ENCODE measurements at regions not wholly inside any gene's neighbourhood (a gene's known extent, or its start where the extent isn't known, plus 50 kb on each side); places are given as distances from the start of the nearest gene placed in this dataset.
"Not testable (repeated sequence)": the region's sequence is repeated elsewhere in the genome, so short reads cannot be mapped to it uniquely, and the experiment has no call there.

DNA sequence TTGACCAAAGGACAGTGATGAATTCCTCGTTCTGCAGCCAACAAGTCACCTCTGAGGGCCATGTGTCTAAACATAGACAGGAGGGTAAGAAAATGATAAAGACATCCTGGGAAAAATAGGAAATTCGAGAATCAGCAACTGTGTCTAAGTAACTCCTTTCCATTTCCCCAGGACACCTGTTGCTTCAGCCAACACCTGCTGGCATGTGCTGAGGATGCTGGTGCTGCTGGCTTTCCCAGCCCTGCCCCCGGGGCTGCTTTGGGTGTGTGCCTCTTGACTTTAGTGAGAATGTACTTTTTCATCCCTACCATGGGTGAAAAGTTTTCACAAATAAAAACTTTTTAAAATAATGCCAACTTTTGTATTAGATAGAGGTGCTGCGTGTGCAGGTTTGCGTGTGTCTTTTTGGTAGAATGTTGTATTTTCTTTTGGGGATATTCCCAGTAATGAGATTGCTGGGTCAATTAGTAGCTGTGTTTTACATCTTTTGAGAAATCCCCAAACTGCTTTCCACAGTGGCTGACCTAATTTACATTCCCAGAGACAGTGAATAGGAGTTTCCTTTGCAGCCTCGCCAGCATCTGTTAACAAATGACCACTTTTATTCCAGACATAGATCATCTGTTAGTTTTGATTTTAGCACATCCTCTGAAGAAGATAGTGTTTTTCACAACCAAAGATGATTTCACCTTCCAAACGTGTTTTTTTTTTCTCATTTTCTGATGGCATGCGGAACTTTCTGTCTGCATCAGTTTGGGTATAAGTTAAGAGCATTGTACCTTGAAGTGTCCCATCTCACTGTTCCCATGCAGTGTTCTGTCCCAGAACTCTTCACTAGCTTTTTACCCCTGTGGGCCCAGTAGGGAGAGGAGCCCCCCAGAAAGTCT lies 104.2 kb upstream of the ACBD5 start:
- BruUV-seq (replicated peaks): no TSS peak
- POLR2A ChIA-PET: no interaction called here
- intact Hi-C loops (cut with micrococcal nuclease; ENCODE audit: unreplicated experiment): no loop called here

GRCh38 chr10:27341001-27341400 lies 100.4 kb upstream of the ACBD5 start:
- no peaks in the 10 kb centered on the region for H3K36me3 ChIP-seq (ENCODE audit: control insufficient read depth, insufficient read depth, low read length)
- ChIA-PET POLR2A (no interaction called here), CTCF (no interaction called here)
- in situ Hi-C loops (cut with HindIII; ENCODE audit: low pct_unique_long_range_greater_than_20kb, low sequenced_read_pairs): no loop called here
- H3K9me3 ChIP-seq (ENCODE audit: control insufficient read depth, insufficient read depth, low read depth, low read length): no peaks in the 10 kb centered on the region
- BruUV-seq (replicated peaks): no TSS peak
- H3K4me1 ChIP-seq (ENCODE audit: control insufficient read depth, insufficient read depth, low read length): no peaks in the 10 kb centered on the region
- TF ChIP-seq, protein P1, sequence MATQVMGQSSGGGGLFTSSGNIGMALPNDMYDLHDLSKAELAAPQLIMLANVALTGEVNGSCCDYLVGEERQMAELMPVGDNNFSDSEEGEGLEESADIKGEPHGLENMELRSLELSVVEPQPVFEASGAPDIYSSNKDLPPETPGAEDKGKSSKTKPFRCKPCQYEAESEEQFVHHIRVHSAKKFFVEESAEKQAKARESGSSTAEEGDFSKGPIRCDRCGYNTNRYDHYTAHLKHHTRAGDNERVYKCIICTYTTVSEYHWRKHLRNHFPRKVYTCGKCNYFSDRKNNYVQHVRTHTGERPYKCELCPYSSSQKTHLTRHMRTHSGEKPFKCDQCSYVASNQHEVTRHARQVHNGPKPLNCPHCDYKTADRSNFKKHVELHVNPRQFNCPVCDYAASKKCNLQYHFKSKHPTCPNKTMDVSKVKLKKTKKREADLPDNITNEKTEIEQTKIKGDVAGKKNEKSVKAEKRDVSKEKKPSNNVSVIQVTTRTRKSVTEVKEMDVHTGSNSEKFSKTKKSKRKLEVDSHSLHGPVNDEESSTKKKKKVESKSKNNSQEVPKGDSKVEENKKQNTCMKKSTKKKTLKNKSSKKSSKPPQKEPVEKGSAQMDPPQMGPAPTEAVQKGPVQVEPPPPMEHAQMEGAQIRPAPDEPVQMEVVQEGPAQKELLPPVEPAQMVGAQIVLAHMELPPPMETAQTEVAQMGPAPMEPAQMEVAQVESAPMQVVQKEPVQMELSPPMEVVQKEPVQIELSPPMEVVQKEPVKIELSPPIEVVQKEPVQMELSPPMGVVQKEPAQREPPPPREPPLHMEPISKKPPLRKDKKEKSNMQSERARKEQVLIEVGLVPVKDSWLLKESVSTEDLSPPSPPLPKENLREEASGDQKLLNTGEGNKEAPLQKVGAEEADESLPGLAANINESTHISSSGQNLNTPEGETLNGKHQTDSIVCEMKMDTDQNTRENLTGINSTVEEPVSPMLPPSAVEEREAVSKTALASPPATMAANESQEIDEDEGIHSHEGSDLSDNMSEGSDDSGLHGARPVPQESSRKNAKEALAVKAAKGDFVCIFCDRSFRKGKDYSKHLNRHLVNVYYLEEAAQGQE (IDR thresholded peaks at IDR 0.05; ENCODE audit: insufficient read depth in 1 of 2, low read depth in 2 of 2, low read length in 1 of 2): no peak
- TF ChIP-seq CTCF (IDR thresholded peaks at IDR 0.05) (no peak), TCF7L2 (IDR thresholded peaks at IDR 0.05; ENCODE audit: low read depth, low read length) (no peak), SIN3A (IDR thresholded peaks at IDR 0.05; ENCODE audit: borderline replicate concordance, insufficient read depth, low read depth, low read length) (no peak), POLR2AphosphoS5 (IDR thresholded peaks at IDR 0.05; ENCODE audit: low read depth, low read length) (no peak)
- ATAC-seq: no peak
- intact Hi-C loops (cut with micrococcal nuclease; ENCODE audit: unreplicated experiment): no loop called here
- no peak overlapping the region for H3K27ac ChIP-seq (ENCODE audit: low read length)
- no peaks in the 10 kb centered on the region for H3K27me3 ChIP-seq (ENCODE audit: control insufficient read depth, insufficient read depth, low read length)
- DNase-seq (ENCODE audit: low read depth, low spot score): no peak
- H3K4me3 ChIP-seq (ENCODE audit: low read depth in 2 of 2, low read length in 2 of 2): no peak overlapping the region

More for the DNA sequence above, 104.2 kb upstream of the ACBD5 start:
- H3K4me1 ChIP-seq (ENCODE audit: control insufficient read depth, insufficient read depth, low read length): no peaks in the 10 kb centered on the region
- in situ Hi-C loops (cut with HindIII; ENCODE audit: low pct_unique_long_range_greater_than_20kb, low sequenced_read_pairs): no loop called here
- no peak overlapping the region for H3K4me3 ChIP-seq (ENCODE audit: low read depth in 2 of 2, low read length in 2 of 2)
- DNase-seq (ENCODE audit: low read depth, low spot score) (no peak), ATAC-seq (no peak)
- CTCF ChIA-PET: no interaction called here
- H3K36me3 ChIP-seq (ENCODE audit: control insufficient read depth, insufficient read depth, low read length): no peaks in the 10 kb centered on the region
- no peaks in the 10 kb centered on the region for H3K27me3 ChIP-seq (ENCODE audit: control insufficient read depth, insufficient read depth, low read length)
- H3K27ac ChIP-seq (ENCODE audit: low read length): no peak overlapping the region
- no peaks in the 10 kb centered on the region for H3K9me3 ChIP-seq (ENCODE audit: control insufficient read depth, insufficient read depth, low read depth, low read length)
- no peak for TF ChIP-seq SIN3A (IDR thresholded peaks at IDR 0.05; ENCODE audit: borderline replicate concordance, insufficient read depth, low read depth, low read length)
- TF ChIP-seq, protein P1 (IDR thresholded peaks at IDR 0.05; ENCODE audit: insufficient read depth in 1 of 2, low read depth in 2 of 2, low read length in 1 of 2): no peak
- no peak for TF ChIP-seq TCF7L2 (IDR thresholded peaks at IDR 0.05; ENCODE audit: low read depth, low read length)
- no peak for TF ChIP-seq CTCF (IDR thresholded peaks at IDR 0.05)
- TF ChIP-seq POLR2AphosphoS5 (IDR thresholded peaks at IDR 0.05; ENCODE audit: low read depth, low read length): no peak

GRCh38 chr10:27335246-27335645 lies 94.6 kb upstream of the ACBD5 start:
- H3K27me3 ChIP-seq (ENCODE audit: control insufficient read depth, insufficient read depth, low read length); H3K27ac ChIP-seq (ENCODE audit: low read length); intact Hi-C loops (cut with micrococcal nuclease; ENCODE audit: unreplicated experiment); in situ Hi-C loops (cut with HindIII; ENCODE audit: low pct_unique_long_range_greater_than_20kb, low sequenced_read_pairs); ATAC-seq; BruUV-seq (replicated peaks); H3K4me3 ChIP-seq (ENCODE audit: low read depth in 2 of 2, low read length in 2 of 2); H3K9me3 ChIP-seq (ENCODE audit: control insufficient read depth, insufficient read depth, low read depth, low read length); CTCF ChIA-PET; H3K36me3 ChIP-seq (ENCODE audit: control insufficient read depth, insufficient read depth, low read length); H3K4me1 ChIP-seq (ENCODE audit: control insufficient read depth, insufficient read depth, low read length); POLR2A ChIA-PET; DNase-seq (ENCODE audit: low read depth, low spot score): not testable (repeated sequence)
